ENCODE measurements at regions not wholly inside any gene's neighbourhood (a gene's known extent, or its start where the extent isn't known, plus 50 kb on each side); places are given as distances from the start of the nearest gene placed in this dataset.

- no peak overlapping the region for H3K4me3 ChIP-seq (ENCODE audit: low read depth, low read length)
- DNase-seq (ENCODE audit: low read depth) = no peak
- TF ChIP-seq CTCF (conservative IDR thresholded peaks at IDR 0.05; ENCODE audit: low read depth, low read length) = no peak
These were observed 50.0 kb upstream of the KMT2C start for GRCh38 chr7:152485826-152486225.

Data from choroid plexus epithelial cell (primary cell).